IMR-90 (cell line): ENCODE measurements at regions not wholly inside any gene's neighbourhood (a gene's known extent, or its start where the extent isn't known, plus 50 kb on each side); places are given as distances from the start of the nearest gene placed in this dataset.
A peak's percentile ranks its signal among the peaks of the same experiment; 100 is the strongest.

Experiments
- ATAC-seq: fragments of 200-7000 bp; cut with Tn5 transposase; 2 replicates; pipeline ENCODE4 v1.9.1; 2020; ENCODE audit warnings: low read depth, mild to moderate bottlenecking, moderate library complexity
- BruUV-seq: library from RNA; stranded (reverse); fragments of 400-500 nt; replicated peaks from 2 replicates; lab custom pipeline; 2021; lab: Mats Ljungman, UMichigan
- CTCF ChIA-PET: fragments of 300-600 bp; formaldehyde crosslinking; extraction: SDS; loops from one replicate; lab custom pipeline; 2021; ENCODE audit warnings: antibody characterized with exemption; lab: Yijun Ruan, JAX
- POLR2A ChIA-PET: fragments of 300-600 bp; sonication (Branson Sonifier 250); formaldehyde crosslinking; loops from one replicate; lab custom pipeline; 2022; ENCODE audit warnings: antibody characterized with exemption; ENCODE audit not compliant: unreplicated experiment; lab: Charles Lee
- DNase-seq: peaks from one replicate; pipeline ENCODE4 v3.0.0; 2013
- H2AFZ ChIP-seq: replicated peaks from 2 replicates; pipeline ENCODE3; 2013; ENCODE audit warnings: low read length, mild to moderate bottlenecking; ENCODE audit not compliant: poor library complexity
- H2AK5ac ChIP-seq: 2 replicates; pipeline ENCODE4 v1.6.1; 2013; ENCODE audit warnings: low read depth, low read length, inconsistent platforms
- H2AK9ac ChIP-seq: replicated peaks from 2 replicates; pipeline ENCODE3; 2013; ENCODE audit warnings: mild to moderate bottlenecking, low read depth, low read length, moderate library complexity; ENCODE audit not compliant: poor library complexity
- H2BK120ac ChIP-seq: 2 replicates; pipeline ENCODE4 v1.6.1; 2013; ENCODE audit warnings: low read depth, low read length, inconsistent platforms
- H2BK15ac ChIP-seq: 3 replicates; pipeline ENCODE4 v1.6.1; 2013; ENCODE audit warnings: low read depth, low read length, inconsistent platforms
- H2BK20ac ChIP-seq: 2 replicates; pipeline ENCODE4 v1.6.1; 2013; ENCODE audit warnings: low read depth, mild to moderate bottlenecking, inconsistent platforms, low read length, moderate library complexity
- H2BK5ac ChIP-seq: 2 replicates; pipeline ENCODE4 v1.6.1; 2013; ENCODE audit warnings: mild to moderate bottlenecking, low read depth, low read length, inconsistent platforms; ENCODE audit not compliant: poor library complexity, severe bottlenecking
- H3K14ac ChIP-seq: replicated peaks from 2 replicates; pipeline ENCODE4 v1.6.1; 2013; ENCODE audit warnings: low read depth, low read length, inconsistent platforms
- H3K18ac ChIP-seq: 2 replicates; pipeline ENCODE4 v1.6.1; 2013; ENCODE audit warnings: low read depth, low read length, control low read depth
- H3K23ac ChIP-seq: 2 replicates; pipeline ENCODE4 v1.6.1; 2013; ENCODE audit warnings: low read depth, low read length, inconsistent platforms
- H3K27ac ChIP-seq: 2 replicates; pipeline ENCODE4 v1.5.1; 2013; ENCODE audit warnings: mild to moderate bottlenecking, control low read depth, low read length; ENCODE audit not compliant: insufficient read depth
- H3K27me3 ChIP-seq: 2 replicates; pipeline ENCODE4 v1.6.1; 2013; ENCODE audit warnings: low read length; ENCODE audit not compliant: control insufficient read depth, insufficient read depth
- H3K36me3 ChIP-seq: 2 replicates; pipeline ENCODE4 v1.6.1; 2013; ENCODE audit warnings: low read length, mixed read lengths; ENCODE audit not compliant: control insufficient read depth, insufficient read depth
- H3K4ac ChIP-seq: 2 replicates; pipeline ENCODE4 v1.6.1; 2013; ENCODE audit warnings: low read depth, low read length, inconsistent platforms
- H3K4me1 ChIP-seq: 2 replicates; pipeline ENCODE4 v1.6.1; 2013; ENCODE audit warnings: low read length, mixed read lengths; ENCODE audit not compliant: control insufficient read depth, insufficient read depth
- H3K4me2 ChIP-seq: 2 replicates; pipeline ENCODE4 v1.6.1; 2013; ENCODE audit warnings: low read depth, mild to moderate bottlenecking, control low read depth, low read length, moderate library complexity
- H3K4me3 ChIP-seq: 2 replicates; pipeline ENCODE4 v1.5.1; 2013; ENCODE audit warnings: low read depth, mild to moderate bottlenecking, control low read depth, low read length, moderate library complexity; ENCODE audit not compliant: insufficient read depth
- H3K56ac ChIP-seq: 2 replicates; pipeline ENCODE4 v1.6.1; 2013; ENCODE audit warnings: low read length, inconsistent platforms; ENCODE audit not compliant: insufficient read depth; ENCODE audit errors: extremely low read depth
- H3K79me1 ChIP-seq, 2 experiments: 2 replicates each; pipeline ENCODE4 v1.6.1; 2013; ENCODE audit warnings: low read length in 2 of 2, inconsistent platforms in 1 of 2, low read depth in 1 of 2
- H3K9ac ChIP-seq: 2 replicates; pipeline ENCODE4 v1.6.1; 2013; ENCODE audit warnings: low read depth, low read length, control low read depth
- H3K9me1 ChIP-seq: 2 replicates; pipeline ENCODE4 v1.6.1; 2013; ENCODE audit warnings: low read length, inconsistent platforms; ENCODE audit not compliant: insufficient read depth
- H3K9me3 ChIP-seq: 2 replicates; pipeline ENCODE4 v1.6.1; 2013; ENCODE audit warnings: low read length; ENCODE audit not compliant: control insufficient read depth, insufficient read depth
- H4K20me1 ChIP-seq: 2 replicates; pipeline ENCODE4 v1.6.1; 2013; ENCODE audit warnings: low read length, inconsistent platforms; ENCODE audit not compliant: insufficient read depth
- H4K5ac ChIP-seq: 2 replicates; pipeline ENCODE4 v1.6.1; 2013; ENCODE audit warnings: mild to moderate bottlenecking, low read depth, low read length, control low read depth
- H4K8ac ChIP-seq, 2 experiments: 2 replicates each; pipeline ENCODE4 v1.6.1; 2013; ENCODE audit warnings: low read depth in 2 of 2, low read length in 2 of 2, control low read depth in 1 of 2, inconsistent platforms in 1 of 2
- H4K91ac ChIP-seq: 2 replicates; pipeline ENCODE4 v1.6.1; 2013; ENCODE audit warnings: low read depth, low read length, inconsistent platforms; ENCODE audit not compliant: insufficient read depth
- CTCF ChIP-seq: conservative IDR thresholded peaks from 2 replicates; pipeline ENCODE4 v1.5.1; 2012; ENCODE audit warnings: mild to moderate bottlenecking, low read depth, low read length, improper control_type of control experiment
- MAFK ChIP-seq: IDR thresholded peaks from 2 replicates; pipeline ENCODE4 v1.6.1; 2012; ENCODE audit warnings: low read depth, low read length, improper control_type of control experiment
- SMC3 ChIP-seq: fragments of 150-350 bp; IDR thresholded peaks from 2 replicates; pipeline ENCODE4 v1.6.1; 2016; ENCODE audit warnings: low read depth, mild to moderate bottlenecking, antibody characterized with exemption, low read length, moderate library complexity
- WGBS, 2 experiments: methylation state at CpG; one replicate each; pipeline versions ENCODE4 v1.1.5 to v1.1.7; 2013; ENCODE audit warnings: missing lambda C conversion rate in 2 of 2; ENCODE audit not compliant: insufficient read length in 1 of 2; ENCODE audit errors: extremely low coverage in 2 of 2; 5-methylcytosine and 5-hydroxymethylcytosine counted together
- dilution Hi-C: fragments of 300-500 bp; cut with HindIII; formaldehyde crosslinking; loops from one replicate; pipeline ENCODE4 v1.14.3; 2018; ENCODE audit warnings: low sequenced_read_pairs; ENCODE audit not compliant: unreplicated experiment
- in situ Hi-C: fragments of 300-500 bp; cut with MboI; formaldehyde crosslinking; loops from 3 replicates; pipeline ENCODE4 v1.14.3; 2019; ENCODE audit warnings: low sequenced_read_pairs, inconsistent platforms, mixed read lengths
- intact Hi-C: fragments of 100-400 bp; cut with micrococcal nuclease; formaldehyde crosslinking; loops from 2 replicates; pipeline ENCODE4 v1.10.0; 2022

GRCh38 chr9:7957803-7958202, 158.2 kb upstream of the DMAC1 start:
- H3K4me2 ChIP-seq = no peak overlapping the region
- in situ Hi-C loops (no loop called here), dilution Hi-C loops (no loop called here), intact Hi-C loops (no loop called here)
- no peak overlapping the region for H3K27ac ChIP-seq
- no peak overlapping the region for H4K8ac ChIP-seq
- H4K91ac ChIP-seq = no peak overlapping the region
- H2AK5ac ChIP-seq = no peak overlapping the region
- no peaks in the 10 kb centered on the region for H3K36me3 ChIP-seq
- ChIA-PET CTCF (no interaction called here), POLR2A (no interaction called here)
- no peak overlapping the region for H3K4ac ChIP-seq
- H2BK5ac ChIP-seq = no peak overlapping the region
- H2BK15ac ChIP-seq = no peak overlapping the region
- no peak overlapping the region for H4K5ac ChIP-seq
- H3K27me3 ChIP-seq = no peaks in the 10 kb centered on the region
- no peak overlapping the region for H3K23ac ChIP-seq
- H3K4me3 ChIP-seq = no peak overlapping the region
- no peak overlapping the region for H3K14ac ChIP-seq
- no peak overlapping the region for H3K9ac ChIP-seq
- no peak for ATAC-seq
- H3K9me3 ChIP-seq = no peaks in the 10 kb centered on the region
- DNase-seq = no peak
- no peaks in the 10 kb centered on the region for H3K9me1 ChIP-seq
- no peak for TF ChIP-seq SMC3
- TF ChIP-seq CTCF = no peak
- 0 out of 2 replicates have a peak, but pooled peaks have one; percentile 16 for TF ChIP-seq MAFK
- no peak overlapping the region for H2BK120ac ChIP-seq
- H2AFZ ChIP-seq = no peak overlapping the region
- WGBS, 2 experiments = no CpG with 5 or more reads among the region's 2 CpGs
- H4K20me1 ChIP-seq = no peaks in the 10 kb centered on the region
- no peak overlapping the region for H3K18ac ChIP-seq
- H3K4me1 ChIP-seq = no peaks in the 10 kb centered on the region
- no peaks in the 10 kb centered on the region for H3K79me1 ChIP-seq
- H2BK20ac ChIP-seq = no peak overlapping the region
- H2AK9ac ChIP-seq = no peak overlapping the region
- no peak overlapping the region for H3K56ac ChIP-seq
- no TSS peak for BruUV-seq
